Hepatocyte (in vitro differentiated cells): ENCODE measurements at regions not wholly inside any gene's neighbourhood (a gene's known extent, or its start where the extent isn't known, plus 50 kb on each side); places are given as distances from the start of the nearest gene placed in this dataset.

Source experiments
- DNase-seq: peaks from one replicate; pipeline ENCODE4 v3.0.0-alpha.2; 2016; ENCODE audit warnings: low spot score
- H2AFZ ChIP-seq: fragments of 200-600 bp; sonication (generic); 2 replicates; pipeline ENCODE4 v1.6.0; 2016; ENCODE audit warnings: antibody characterized with exemption, mild to moderate bottlenecking
- H3K27ac ChIP-seq: fragments of 200-600 bp; sonication (generic); 2 replicates; pipeline ENCODE4 v1.5.1; 2016; ENCODE audit warnings: mild to moderate bottlenecking
- H3K27me3 ChIP-seq: fragments of 200-600 bp; sonication (generic); 2 replicates; pipeline ENCODE4 v1.6.1; 2016
- H3K36me3 ChIP-seq: fragments of 200-600 bp; sonication (generic); replicated peaks from 2 replicates; pipeline ENCODE4 v1.5.1; 2016; ENCODE audit warnings: low read depth; ENCODE audit not compliant: insufficient read depth
- H3K4me1 ChIP-seq: fragments of 200-600 bp; sonication (generic); 2 replicates; pipeline ENCODE4 v1.5.1; 2016; ENCODE audit warnings: mild to moderate bottlenecking, moderate library complexity; ENCODE audit not compliant: insufficient read depth
- H3K4me2 ChIP-seq: fragments of 200-600 bp; sonication (generic); 2 replicates; pipeline ENCODE4 v1.6.0; 2016
- H3K4me3 ChIP-seq: fragments of 200-600 bp; sonication (generic); 2 replicates; pipeline ENCODE4 v1.5.1; 2016; ENCODE audit warnings: mild to moderate bottlenecking
- H3K79me2 ChIP-seq: fragments of 200-600 bp; sonication (generic); 2 replicates; pipeline ENCODE4 v1.6.0; 2017; ENCODE audit warnings: mild to moderate bottlenecking
- H3K9me2 ChIP-seq: fragments of 200-600 bp; sonication (generic); replicated peaks from 2 replicates; pipeline ENCODE4 v1.6.0; 2017; ENCODE audit warnings: mild to moderate bottlenecking; ENCODE audit not compliant: insufficient read depth
- H3K9me3 ChIP-seq: fragments of 200-600 bp; sonication (generic); 2 replicates; pipeline ENCODE4 v1.5.1; 2016; ENCODE audit warnings: low read depth, mild to moderate bottlenecking
- H4K20me1 ChIP-seq: fragments of 200-600 bp; sonication (generic); 2 replicates; pipeline ENCODE4 v1.6.0; 2016; ENCODE audit warnings: mild to moderate bottlenecking; ENCODE audit not compliant: insufficient read depth, poor library complexity, severe bottlenecking
- EZH2 ChIP-seq: fragments of 200-600 bp; sonication (generic); IDR thresholded peaks from 2 replicates; pipeline ENCODE4 v1.6.1; 2016; ENCODE audit warnings: antibody characterized with exemption, mild to moderate bottlenecking, borderline replicate concordance
- EZH2phosphoT487 ChIP-seq: fragments of 200-600 bp; sonication (generic); IDR thresholded peaks from one replicate; pipeline ENCODE4 v1.6.1; 2018; ENCODE audit warnings: antibody characterized with exemption, mild to moderate bottlenecking, low read depth, moderate library complexity; ENCODE audit not compliant: unreplicated experiment, severe bottlenecking
- WGBS: methylation state at CpG from one replicate; pipeline ENCODE4 v1.1.6; 2016; ENCODE audit warnings: low lambda C conversion rate; ENCODE audit errors: missing lambda C conversion rate; 5-methylcytosine and 5-hydroxymethylcytosine counted together
- TF ChIP-seq, protein P1 (sequence below): fragments of 200-600 bp; sonication (generic); IDR thresholded peaks from 2 replicates; pipeline ENCODE4 v1.5.1; 2016; ENCODE audit warnings: antibody characterized with exemption, mild to moderate bottlenecking; ENCODE audit not compliant: poor library complexity

DNA sequence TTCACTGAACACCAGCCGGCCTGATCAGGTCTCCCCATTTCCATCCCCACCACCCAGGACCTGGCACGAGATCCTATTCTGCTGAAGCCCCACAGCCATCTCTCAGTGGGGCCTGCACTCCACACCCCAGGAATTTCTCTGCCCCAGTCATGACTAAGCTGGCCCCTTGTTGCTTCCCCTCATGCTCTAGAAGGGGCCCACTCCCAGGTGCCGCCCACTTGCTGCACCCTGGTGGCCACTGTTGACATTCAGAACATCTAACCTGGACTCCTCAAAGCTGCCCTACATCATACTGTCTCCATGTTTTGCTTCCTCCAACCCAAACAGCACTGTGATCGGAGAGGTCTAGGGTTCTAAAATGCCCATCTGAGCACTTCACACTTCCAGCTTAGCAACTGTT is 90.7 kb upstream of the KLHL29 start:
- no peak for DNase-seq
- H3K4me1 ChIP-seq, result no peaks in the 10 kb centered on the region
- no peak overlapping the region for H3K27ac ChIP-seq
- TF ChIP-seq, protein P1, sequence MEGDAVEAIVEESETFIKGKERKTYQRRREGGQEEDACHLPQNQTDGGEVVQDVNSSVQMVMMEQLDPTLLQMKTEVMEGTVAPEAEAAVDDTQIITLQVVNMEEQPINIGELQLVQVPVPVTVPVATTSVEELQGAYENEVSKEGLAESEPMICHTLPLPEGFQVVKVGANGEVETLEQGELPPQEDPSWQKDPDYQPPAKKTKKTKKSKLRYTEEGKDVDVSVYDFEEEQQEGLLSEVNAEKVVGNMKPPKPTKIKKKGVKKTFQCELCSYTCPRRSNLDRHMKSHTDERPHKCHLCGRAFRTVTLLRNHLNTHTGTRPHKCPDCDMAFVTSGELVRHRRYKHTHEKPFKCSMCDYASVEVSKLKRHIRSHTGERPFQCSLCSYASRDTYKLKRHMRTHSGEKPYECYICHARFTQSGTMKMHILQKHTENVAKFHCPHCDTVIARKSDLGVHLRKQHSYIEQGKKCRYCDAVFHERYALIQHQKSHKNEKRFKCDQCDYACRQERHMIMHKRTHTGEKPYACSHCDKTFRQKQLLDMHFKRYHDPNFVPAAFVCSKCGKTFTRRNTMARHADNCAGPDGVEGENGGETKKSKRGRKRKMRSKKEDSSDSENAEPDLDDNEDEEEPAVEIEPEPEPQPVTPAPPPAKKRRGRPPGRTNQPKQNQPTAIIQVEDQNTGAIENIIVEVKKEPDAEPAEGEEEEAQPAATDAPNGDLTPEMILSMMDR, result no peak
- no peak for TF ChIP-seq EZH2phosphoT487
- no peak for TF ChIP-seq EZH2
- no peaks in the 10 kb centered on the region for H3K9me3 ChIP-seq
- no peak overlapping the region for H3K4me2 ChIP-seq
- H2AFZ ChIP-seq, result no peak overlapping the region
- WGBS, result 73% methylated on average over 4 of the region's 4 CpGs
- no peak overlapping the region for H3K4me3 ChIP-seq
- no peaks in the 10 kb centered on the region for H3K36me3 ChIP-seq
- no peaks in the 10 kb centered on the region for H3K79me2 ChIP-seq
- no peaks in the 10 kb centered on the region for H3K9me2 ChIP-seq
- no peaks in the 10 kb centered on the region for H4K20me1 ChIP-seq
- H3K27me3 ChIP-seq, result no peaks in the 10 kb centered on the region

DNA sequence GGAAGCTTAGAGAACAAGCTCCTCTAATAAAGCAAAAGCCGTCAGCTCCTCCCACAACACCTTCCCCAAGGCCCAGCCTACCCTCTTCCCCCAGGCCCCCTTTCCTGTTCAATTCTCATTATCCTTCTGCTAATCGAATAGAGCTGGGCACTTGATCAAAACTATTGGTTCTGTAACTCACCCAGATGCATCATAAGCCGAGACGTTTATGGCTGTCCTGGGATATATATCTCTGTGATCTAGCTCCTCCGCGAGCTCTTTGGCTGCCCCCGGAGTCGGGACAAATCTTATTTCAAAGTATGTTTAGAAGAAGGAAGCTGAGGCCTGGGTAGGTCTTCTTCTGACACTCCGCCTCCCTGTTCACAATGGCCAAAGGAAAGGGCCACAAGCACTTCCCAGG is 88.3 kb upstream of the KLHL29 start:
- H4K20me1 ChIP-seq, result no peaks in the 10 kb centered on the region
- no peaks in the 10 kb centered on the region for H3K36me3 ChIP-seq
- no peak overlapping the region for H2AFZ ChIP-seq
- no peak overlapping the region for H3K4me3 ChIP-seq
- H3K4me1 ChIP-seq, result no peaks in the 10 kb centered on the region
- no peak overlapping the region for H3K4me2 ChIP-seq
- H3K9me2 ChIP-seq, result no peaks in the 10 kb centered on the region
- no peaks in the 10 kb centered on the region for H3K27me3 ChIP-seq
- no peak overlapping the region for H3K27ac ChIP-seq
- no peaks in the 10 kb centered on the region for H3K9me3 ChIP-seq
- no peaks in the 10 kb centered on the region for H3K79me2 ChIP-seq
- whole genome bisulfite sequencing, result 74% methylated on average over 9 of the region's 9 CpGs
- TF ChIP-seq EZH2, result no peak
- TF ChIP-seq EZH2phosphoT487, result no peak
- no peak for DNase-seq

DNA sequence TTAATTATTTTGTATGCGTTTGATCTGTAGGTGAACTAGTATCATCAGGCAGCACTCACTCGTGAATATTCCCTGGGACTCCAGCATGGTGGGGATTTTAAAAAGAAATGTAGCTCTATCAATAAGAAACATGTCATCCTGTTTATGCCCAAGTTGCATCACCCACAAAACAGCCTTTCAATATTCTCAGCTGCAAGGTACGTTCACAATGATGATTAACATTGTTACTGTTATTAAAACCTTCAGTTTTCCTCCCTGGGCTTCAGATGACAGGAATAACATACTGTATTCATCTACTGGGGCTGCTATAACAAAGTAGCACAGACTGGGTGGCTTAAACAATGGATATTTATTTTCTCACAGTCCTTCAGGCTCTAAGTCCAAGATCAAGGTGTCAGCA is 87.9 kb upstream of the KLHL29 start:
- no peaks in the 10 kb centered on the region for H3K9me3 ChIP-seq
- H3K4me1 ChIP-seq, result no peaks in the 10 kb centered on the region
- no peak overlapping the region for H2AFZ ChIP-seq
- no peaks in the 10 kb centered on the region for H3K79me2 ChIP-seq
- no peak overlapping the region for H3K4me3 ChIP-seq
- WGBS, result 79% methylated on average over 3 of the region's 3 CpGs
- H3K27ac ChIP-seq, result no peak overlapping the region
- no peaks in the 10 kb centered on the region for H3K9me2 ChIP-seq
- H3K36me3 ChIP-seq, result no peaks in the 10 kb centered on the region
- no peaks in the 10 kb centered on the region for H4K20me1 ChIP-seq
- no peak overlapping the region for H3K4me2 ChIP-seq
- TF ChIP-seq EZH2phosphoT487 (no peak), EZH2 (no peak)
- TF ChIP-seq, protein P1, result no peak
- no peak for DNase-seq
- H3K27me3 ChIP-seq, result no peaks in the 10 kb centered on the region

DNA sequence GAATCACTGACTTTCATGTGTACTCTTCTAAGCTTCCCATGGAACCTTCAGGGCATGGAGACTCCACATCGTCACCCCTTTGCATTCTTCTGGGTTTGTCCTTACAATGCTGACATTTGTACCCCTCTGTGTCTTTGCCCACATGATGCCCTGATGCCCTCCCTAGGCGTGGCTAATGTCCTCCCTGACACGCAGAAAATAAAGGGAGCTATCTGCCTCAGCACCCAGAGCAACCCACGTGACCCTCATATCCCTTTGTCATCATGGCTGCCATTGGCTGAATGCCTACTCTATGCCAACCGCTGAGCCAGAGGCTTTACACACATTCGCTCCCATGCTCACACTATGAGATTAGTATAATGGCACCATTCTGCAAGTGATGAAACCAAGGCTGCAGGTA is 86.4 kb upstream of the KLHL29 start:
- no peak overlapping the region for H2AFZ ChIP-seq
- no peaks in the 10 kb centered on the region for H3K9me3 ChIP-seq
- TF ChIP-seq EZH2, result no peak
- no peak for TF ChIP-seq EZH2phosphoT487
- TF ChIP-seq, protein P1, result no peak

More for the DNA sequence above, 86.4 kb upstream of the KLHL29 start:
- no peaks in the 10 kb centered on the region for H3K9me2 ChIP-seq
- H3K36me3 ChIP-seq, result no peaks in the 10 kb centered on the region
- H4K20me1 ChIP-seq, result no peaks in the 10 kb centered on the region
- no peaks in the 10 kb centered on the region for H3K4me1 ChIP-seq
- no peak overlapping the region for H3K27ac ChIP-seq
- no peaks in the 10 kb centered on the region for H3K27me3 ChIP-seq
- no peak overlapping the region for H3K4me2 ChIP-seq
- H3K79me2 ChIP-seq, result no peaks in the 10 kb centered on the region
- whole genome bisulfite sequencing, result 95% methylated on average over 6 of the region's 6 CpGs
- no peak overlapping the region for H3K4me3 ChIP-seq
- DNase-seq, result no peak
